Endothelial cell of umbilical vein (primary cell): ENCODE measurements at regions not wholly inside any gene's neighbourhood (a gene's known extent, or its start where the extent isn't known, plus 50 kb on each side); places are given as distances from the start of the nearest gene placed in this dataset.

ENCODE experiments used
- BruUV-seq: library from RNA; stranded (reverse); fragments of 400-500 nt; replicated peaks from 2 replicates; lab custom pipeline; 2021; lab: Mats Ljungman, UMichigan
- CTCF ChIA-PET: fragments of 300-600, 350-600 bp; sonication (Branson Sonifier 250); formaldehyde crosslinking; loops from one replicate; lab custom pipeline; 2021; ENCODE audit warnings: antibody characterized with exemption, inconsistent platforms; lab: Charles Lee
- POLR2A ChIA-PET: fragments of 300-600, 350-600 bp; sonication (Branson Sonifier 250); formaldehyde crosslinking; loops from one replicate; lab custom pipeline; 2021; ENCODE audit warnings: antibody characterized with exemption, inconsistent platforms; lab: Charles Lee
- DNase-seq: peaks from one replicate; pipeline ENCODE4 v3.0.0-alpha.2; 2011; ENCODE audit warnings: low read depth, low spot score
- FAIRE-seq: peaks from 2 replicates; lab custom pipeline; 2011; peaks lifted over from hg19 to GRCh38; lab: Jason Lieb, UNC
- H2AFZ ChIP-seq: 2 replicates; pipeline ENCODE4 v1.6.0; 2012; ENCODE audit warnings: low read depth, low read length, control low read depth, inconsistent platforms
- H3K27ac ChIP-seq: 2 replicates; pipeline ENCODE4 v1.5.1; 2011; ENCODE audit warnings: low read depth, mild to moderate bottlenecking, control low read depth, low read length, moderate library complexity; ENCODE audit not compliant: insufficient read depth
- H3K27me3 ChIP-seq, 2 experiments: 2 replicates each; pipeline versions ENCODE4 v1.6.0 to v1.6.1; 2011; ENCODE audit warnings: low read length in 2 of 2, mixed read lengths in 1 of 2; ENCODE audit not compliant: control insufficient read depth in 2 of 2, insufficient read depth in 2 of 2
- H3K36me3 ChIP-seq, 2 experiments: 2 replicates in 1 of 2; 3 replicates in 1 of 2; pipeline ENCODE4 v1.5.1; 2011; ENCODE audit warnings: low read length in 2 of 2, mild to moderate bottlenecking in 1 of 2, moderate library complexity in 1 of 2; ENCODE audit not compliant: control insufficient read depth in 2 of 2, insufficient read depth in 2 of 2; ENCODE audit errors: extremely low read depth in 1 of 2
- H3K4me1 ChIP-seq: 3 replicates; pipeline ENCODE4 v1.5.1; 2011; ENCODE audit warnings: mild to moderate bottlenecking, low read length; ENCODE audit not compliant: control insufficient read depth, insufficient read depth; ENCODE audit errors: extremely low read depth
- H3K4me2 ChIP-seq: 2 replicates; pipeline ENCODE4 v1.6.1; 2011; ENCODE audit warnings: low read length, control low read depth, mixed read lengths; ENCODE audit not compliant: insufficient read depth
- H3K4me3 ChIP-seq, 3 experiments: fragments of 200-600 bp in 1 of 3; sonication (generic), shearing (Covaris generic) in 1 of 3; replicated peaks in 1 of 3; 2 replicates each; pipeline ENCODE4 v1.5.1; 2011 to 2016; ENCODE audit warnings: control low read depth in 3 of 3, low read length in 3 of 3, mild to moderate bottlenecking in 2 of 3, inconsistent platforms in 1 of 3, low read depth in 1 of 3, moderate library complexity in 1 of 3; ENCODE audit not compliant: insufficient read depth in 1 of 3
- H3K79me2 ChIP-seq: 2 replicates; pipeline ENCODE4 v1.6.0; 2012; ENCODE audit warnings: low read length, inconsistent platforms; ENCODE audit not compliant: control insufficient read depth, insufficient read depth
- H3K9ac ChIP-seq: replicated peaks from 2 replicates; pipeline ENCODE3; 2011; ENCODE audit warnings: low read length, control low read depth; ENCODE audit not compliant: insufficient read depth; ENCODE audit errors: extremely low read depth
- H3K9me1 ChIP-seq: replicated peaks from 3 replicates; pipeline ENCODE4 v1.6.0; 2011; ENCODE audit warnings: mild to moderate bottlenecking, low read length; ENCODE audit not compliant: control insufficient read depth, insufficient read depth; ENCODE audit errors: extremely low read depth
- H3K9me3 ChIP-seq: replicated peaks from 2 replicates; pipeline ENCODE4 v1.5.1; 2012; ENCODE audit warnings: low read length, inconsistent platforms; ENCODE audit not compliant: control insufficient read depth, insufficient read depth
- H4K20me1 ChIP-seq: replicated peaks from 2 replicates; pipeline ENCODE3; 2011; ENCODE audit warnings: mild to moderate bottlenecking, low read length; ENCODE audit not compliant: control insufficient read depth, insufficient read depth; ENCODE audit errors: extremely low read depth
- CTCF ChIP-seq, 2 donors: IDR thresholded peaks; 1 replicate in 1 of 2; 2 replicates in 1 of 2; pipeline ENCODE4 v1.5.1; 2011; ENCODE audit warnings: low read length in 2 of 2, mild to moderate bottlenecking in 2 of 2, moderate library complexity in 2 of 2, control low read depth in 1 of 2, inconsistent platforms in 1 of 2, low read depth in 1 of 2; ENCODE audit not compliant: insufficient read depth in 1 of 2; ENCODE audit errors: extremely low read depth in 1 of 2
- EZH2 ChIP-seq: IDR thresholded peaks from 2 replicates; pipeline ENCODE4 v1.6.1; 2012; ENCODE audit warnings: borderline replicate concordance, low read depth, mild to moderate bottlenecking, moderate library complexity, low read length, inconsistent platforms; ENCODE audit not compliant: severe bottlenecking
- FOS ChIP-seq: IDR thresholded peaks from 2 replicates; pipeline ENCODE4 v1.6.1; 2011; ENCODE audit warnings: mild to moderate bottlenecking, low read length, moderate library complexity, borderline replicate concordance; ENCODE audit not compliant: insufficient read depth
- GATA2 ChIP-seq: IDR thresholded peaks from 2 replicates; pipeline ENCODE4 v1.7.0; 2011; ENCODE audit warnings: low read depth, mild to moderate bottlenecking, moderate library complexity, mixed read lengths, low read length; ENCODE audit not compliant: insufficient read length, insufficient read depth
- JUN ChIP-seq: IDR thresholded peaks from 2 replicates; pipeline ENCODE4 v1.6.1; 2011; ENCODE audit warnings: borderline replicate concordance, low read depth; ENCODE audit not compliant: insufficient read length, insufficient read depth
- MAX ChIP-seq: IDR thresholded peaks from 2 replicates; pipeline ENCODE4 v1.6.1; 2011; ENCODE audit not compliant: insufficient read depth, insufficient read length
- MYC ChIP-seq: IDR thresholded peaks from one replicate; pipeline ENCODE4 v1.6.1; 2011; ENCODE audit warnings: mild to moderate bottlenecking, low read depth, low read length
- POLR2A ChIP-seq: IDR thresholded peaks from 2 replicates; pipeline ENCODE4 v1.6.1; 2012; ENCODE audit warnings: low read depth, mild to moderate bottlenecking, control low read depth, low read length
- POLR2AphosphoS5 ChIP-seq: IDR thresholded peaks from 2 replicates; pipeline ENCODE4 v1.6.1; 2012; ENCODE audit warnings: low read depth, mild to moderate bottlenecking, control low read depth, low read length, moderate library complexity; ENCODE audit not compliant: insufficient read depth
- dilution Hi-C: fragments of 300-500 bp; cut with MboI; formaldehyde crosslinking; loops from one replicate; pipeline ENCODE4 v1.15.0; 2019; ENCODE audit warnings: low sequenced_read_pairs; ENCODE audit not compliant: extremely low pct_ligation_motif_present
- intact Hi-C: fragments of 100-400 bp; cut with micrococcal nuclease; formaldehyde crosslinking; loops from one replicate; pipeline ENCODE4 v1.10.0; 2022

GRCh38 chr1:56321150-56321490, 258.2 kb downstream of the PLPP3 start:
- Histone ChIP-seq H3K36me3 (no peaks in the 10 kb centered on the region), H3K79me2 (no peaks in the 10 kb centered on the region), H3K4me3 (no peak overlapping the region), H3K27ac (no peak overlapping the region), H3K9me1 (no peaks in the 10 kb centered on the region), H3K9me3 (no peaks in the 10 kb centered on the region), H3K9ac (no peak overlapping the region), H2AFZ (no peak overlapping the region), H4K20me1 (no peaks in the 10 kb centered on the region), H3K4me2 (no peak overlapping the region), H3K4me1 (peaks cover 4% of the 10 kb centered on the region), H3K27me3 (no peaks in the 10 kb centered on the region)
- POLR2A ChIA-PET, result no interaction called here
- TF ChIP-seq CTCF (IDR thresholded peaks at IDR 0.05; ENCODE audit: extremely low read depth in 1 of 2, insufficient read depth in 1 of 2, low read depth in 1 of 2, low read length in 2 of 2) (no peak), POLR2A (no peak), JUN (no peak), EZH2 (no peak), FOS (no peak), MYC (no peak), MAX (no peak), POLR2AphosphoS5 (no peak), GATA2 (no peak)
- BruUV-seq, result no TSS peak
- dilution Hi-C loops (no loop called here), intact Hi-C loops (no loop called here)
- DNase-seq (no peak), FAIRE-seq (no peak)
- CTCF ChIA-PET, result interaction anchor here (1.3 to 1.6 kb wide), 2 partner anchors 19 to 91 kb away, joined by 3 to 4 read pairs; no protein-coding TSS in a partner anchor
